ENCODE measurements at regions not wholly inside any gene's neighbourhood (a gene's known extent, or its start where the extent isn't known, plus 50 kb on each side); places are given as distances from the start of the nearest gene placed in this dataset.

DNA sequence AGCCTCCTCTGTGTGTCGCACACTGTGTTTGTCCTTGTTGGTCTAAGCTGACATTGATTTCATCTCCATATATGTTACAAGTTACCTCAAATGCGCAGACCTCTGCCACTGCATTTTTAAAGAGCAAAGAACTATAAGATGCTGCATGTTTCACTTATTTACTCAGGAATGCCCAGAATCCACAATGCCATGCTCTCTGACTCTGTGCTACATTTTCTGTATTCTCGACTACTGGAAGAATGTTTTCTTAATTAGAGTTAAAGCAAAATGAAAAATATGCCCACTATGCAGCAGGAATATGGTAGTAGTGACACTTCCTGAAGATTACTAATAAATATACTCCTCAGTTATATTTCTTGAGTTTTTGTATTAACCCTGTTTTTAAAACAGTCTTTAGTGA is 296.4 kb downstream of the HACE1 start:
- TF ChIP-seq, protein P1, sequence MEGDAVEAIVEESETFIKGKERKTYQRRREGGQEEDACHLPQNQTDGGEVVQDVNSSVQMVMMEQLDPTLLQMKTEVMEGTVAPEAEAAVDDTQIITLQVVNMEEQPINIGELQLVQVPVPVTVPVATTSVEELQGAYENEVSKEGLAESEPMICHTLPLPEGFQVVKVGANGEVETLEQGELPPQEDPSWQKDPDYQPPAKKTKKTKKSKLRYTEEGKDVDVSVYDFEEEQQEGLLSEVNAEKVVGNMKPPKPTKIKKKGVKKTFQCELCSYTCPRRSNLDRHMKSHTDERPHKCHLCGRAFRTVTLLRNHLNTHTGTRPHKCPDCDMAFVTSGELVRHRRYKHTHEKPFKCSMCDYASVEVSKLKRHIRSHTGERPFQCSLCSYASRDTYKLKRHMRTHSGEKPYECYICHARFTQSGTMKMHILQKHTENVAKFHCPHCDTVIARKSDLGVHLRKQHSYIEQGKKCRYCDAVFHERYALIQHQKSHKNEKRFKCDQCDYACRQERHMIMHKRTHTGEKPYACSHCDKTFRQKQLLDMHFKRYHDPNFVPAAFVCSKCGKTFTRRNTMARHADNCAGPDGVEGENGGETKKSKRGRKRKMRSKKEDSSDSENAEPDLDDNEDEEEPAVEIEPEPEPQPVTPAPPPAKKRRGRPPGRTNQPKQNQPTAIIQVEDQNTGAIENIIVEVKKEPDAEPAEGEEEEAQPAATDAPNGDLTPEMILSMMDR (IDR thresholded peaks at IDR 0.05) = no peak
- no peak for TF ChIP-seq POLR2A (IDR thresholded peaks at IDR 0.05)
